ENCODE measurements at regions not wholly inside any gene's neighbourhood (a gene's known extent, or its start where the extent isn't known, plus 50 kb on each side); places are given as distances from the start of the nearest gene placed in this dataset.

DNA sequence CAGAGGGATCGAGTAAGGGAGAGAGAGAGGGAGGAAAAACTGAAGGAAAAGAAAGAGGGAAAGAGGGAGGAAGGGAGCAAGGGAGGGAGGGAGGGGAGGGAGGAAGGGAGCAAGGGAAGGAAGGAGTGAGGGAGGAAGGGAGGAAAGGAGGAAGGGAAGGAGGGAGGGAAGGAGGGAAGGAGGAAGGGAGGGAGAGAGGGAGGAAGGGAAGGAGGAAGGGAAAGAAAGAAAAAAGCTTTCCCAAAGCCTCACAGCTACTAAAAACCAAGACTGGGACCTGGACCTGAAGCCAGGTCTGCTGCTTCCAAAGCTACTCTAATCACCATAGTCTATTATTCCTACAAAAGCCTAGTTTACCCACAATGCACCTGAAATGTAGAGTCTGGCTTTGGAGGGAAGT lies 259.8 kb upstream of the WWC1 start (continued):
- TF ChIP-seq, protein P1, sequence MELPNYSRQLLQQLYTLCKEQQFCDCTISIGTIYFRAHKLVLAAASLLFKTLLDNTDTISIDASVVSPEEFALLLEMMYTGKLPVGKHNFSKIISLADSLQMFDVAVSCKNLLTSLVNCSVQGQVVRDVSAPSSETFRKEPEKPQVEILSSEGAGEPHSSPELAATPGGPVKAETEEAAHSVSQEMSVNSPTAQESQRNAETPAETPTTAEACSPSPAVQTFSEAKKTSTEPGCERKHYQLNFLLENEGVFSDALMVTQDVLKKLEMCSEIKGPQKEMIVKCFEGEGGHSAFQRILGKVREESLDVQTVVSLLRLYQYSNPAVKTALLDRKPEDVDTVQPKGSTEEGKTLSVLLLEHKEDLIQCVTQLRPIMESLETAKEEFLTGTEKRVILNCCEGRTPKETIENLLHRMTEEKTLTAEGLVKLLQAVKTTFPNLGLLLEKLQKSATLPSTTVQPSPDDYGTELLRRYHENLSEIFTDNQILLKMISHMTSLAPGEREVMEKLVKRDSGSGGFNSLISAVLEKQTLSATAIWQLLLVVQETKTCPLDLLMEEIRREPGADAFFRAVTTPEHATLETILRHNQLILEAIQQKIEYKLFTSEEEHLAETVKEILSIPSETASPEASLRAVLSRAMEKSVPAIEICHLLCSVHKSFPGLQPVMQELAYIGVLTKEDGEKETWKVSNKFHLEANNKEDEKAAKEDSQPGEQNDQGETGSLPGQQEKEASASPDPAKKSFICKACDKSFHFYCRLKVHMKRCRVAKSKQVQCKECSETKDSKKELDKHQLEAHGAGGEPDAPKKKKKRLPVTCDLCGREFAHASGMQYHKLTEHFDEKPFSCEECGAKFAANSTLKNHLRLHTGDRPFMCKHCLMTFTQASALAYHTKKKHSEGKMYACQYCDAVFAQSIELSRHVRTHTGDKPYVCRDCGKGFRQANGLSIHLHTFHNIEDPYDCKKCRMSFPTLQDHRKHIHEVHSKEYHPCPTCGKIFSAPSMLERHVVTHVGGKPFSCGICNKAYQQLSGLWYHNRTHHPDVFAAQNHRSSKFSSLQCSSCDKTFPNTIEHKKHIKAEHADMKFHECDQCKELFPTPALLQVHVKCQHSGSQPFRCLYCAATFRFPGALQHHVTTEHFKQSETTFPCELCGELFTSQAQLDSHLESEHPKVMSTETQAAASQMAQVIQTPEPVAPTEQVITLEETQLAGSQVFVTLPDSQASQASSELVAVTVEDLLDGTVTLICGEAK (IDR thresholded peaks at IDR 0.05): no peak
- TF ChIP-seq, protein P1 (CRISPR knock-in tag; IDR thresholded peaks at IDR 0.05): no peak
- TF ChIP-seq ZNF792 (CRISPR knock-in tag; IDR thresholded peaks at IDR 0.05) (no peak), TSC22D2 (CRISPR knock-in tag; IDR thresholded peaks at IDR 0.05; ENCODE audit: borderline replicate concordance) (no peak), ZNF772 (CRISPR knock-in tag; IDR thresholded peaks at IDR 0.05) (no peak), PCBP1 (IDR thresholded peaks at IDR 0.05; ENCODE audit: borderline replicate concordance, low read depth, low read length) (0 out of 2 replicates have a peak, but pooled peaks have one; percentile 60), NR2F2 (IDR thresholded peaks at IDR 0.05; ENCODE audit: borderline replicate concordance, low read depth) (no peak), SPEN (CRISPR knock-in tag; IDR thresholded peaks at IDR 0.05; ENCODE audit: low read depth) (no peak), ZNF10 (CRISPR knock-in tag; IDR thresholded peaks at IDR 0.05; ENCODE audit: borderline replicate concordance, low read depth) (no peak), HNRNPK (IDR thresholded peaks at IDR 0.05; ENCODE audit: low read depth, low read length, poor library complexity, severe bottlenecking) (peak; percentile 88)
- TF ChIP-seq, protein P2, sequence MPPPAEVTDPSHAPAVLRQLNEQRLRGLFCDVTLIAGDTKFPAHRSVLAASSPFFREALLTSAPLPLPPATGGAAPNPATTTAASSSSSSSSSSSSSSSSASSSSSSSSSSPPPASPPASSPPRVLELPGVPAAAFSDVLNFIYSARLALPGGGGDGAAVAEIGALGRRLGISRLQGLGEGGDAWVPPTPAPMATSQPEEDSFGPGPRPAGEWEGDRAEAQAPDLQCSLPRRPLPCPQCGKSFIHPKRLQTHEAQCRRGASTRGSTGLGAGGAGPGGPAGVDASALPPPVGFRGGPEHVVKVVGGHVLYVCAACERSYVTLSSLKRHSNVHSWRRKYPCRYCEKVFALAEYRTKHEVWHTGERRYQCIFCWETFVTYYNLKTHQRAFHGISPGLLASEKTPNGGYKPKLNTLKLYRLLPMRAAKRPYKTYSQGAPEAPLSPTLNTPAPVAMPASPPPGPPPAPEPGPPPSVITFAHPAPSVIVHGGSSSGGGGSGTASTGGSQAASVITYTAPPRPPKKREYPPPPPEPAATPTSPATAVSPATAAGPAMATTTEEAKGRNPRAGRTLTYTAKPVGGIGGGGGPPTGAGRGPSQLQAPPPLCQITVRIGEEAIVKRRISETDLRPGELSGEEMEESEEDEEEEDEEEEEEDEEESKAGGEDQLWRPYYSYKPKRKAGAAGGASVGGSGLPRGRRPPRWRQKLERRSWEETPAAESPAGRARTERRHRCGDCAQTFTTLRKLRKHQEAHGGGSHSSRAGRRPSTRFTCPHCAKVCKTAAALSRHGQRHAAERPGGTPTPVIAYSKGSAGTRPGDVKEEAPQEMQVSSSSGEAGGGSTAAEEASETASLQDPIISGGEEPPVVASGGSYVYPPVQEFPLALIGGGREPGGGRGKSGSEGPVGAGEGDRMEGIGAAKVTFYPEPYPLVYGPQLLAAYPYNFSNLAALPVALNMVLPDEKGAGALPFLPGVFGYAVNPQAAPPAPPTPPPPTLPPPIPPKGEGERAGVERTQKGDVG (CRISPR knock-in tag; IDR thresholded peaks at IDR 0.05; ENCODE audit: borderline replicate concordance): no peak
